ENCODE measurements at regions not wholly inside any gene's neighbourhood (a gene's known extent, or its start where the extent isn't known, plus 50 kb on each side); places are given as distances from the start of the nearest gene placed in this dataset.
"Not testable (repeated sequence)": the region's sequence is repeated elsewhere in the genome, so short reads cannot be mapped to it uniquely, and the experiment has no call there.

GRCh38 chr11:49750960-49751359 is 201.2 kb upstream of the OR4C13 start:
- not testable (repeated sequence) for H3K27ac Mint-ChIP-seq, DNase-seq, ATAC-seq, H3K27me3 Mint-ChIP-seq, H3K4me3 Mint-ChIP-seq, H3K4me1 Mint-ChIP-seq
- H3K9me3 Mint-ChIP-seq = peaks cover 7 to 15% of the 10 kb centered on the region in 2 donors

- H3K27ac Mint-ChIP-seq, DNase-seq, H3K27me3 Mint-ChIP-seq, H3K4me1 Mint-ChIP-seq, H3K4me3 Mint-ChIP-seq, ATAC-seq, H3K9me3 Mint-ChIP-seq: not testable (repeated sequence)
Observed at GRCh38 chr11:49780791-49781190, 171.4 kb upstream of the OR4C13 start.

- not testable (repeated sequence) for H3K9me3 Mint-ChIP-seq, H3K4me3 Mint-ChIP-seq, H3K27ac Mint-ChIP-seq, ATAC-seq, DNase-seq, H3K4me1 Mint-ChIP-seq, H3K27me3 Mint-ChIP-seq
Observed at GRCh38 chr11:49782000-49782399, 170.2 kb upstream of the OR4C13 start.

GRCh38 chr11:49783841-49784240 is 168.3 kb upstream of the OR4C13 start:
- not testable (repeated sequence) for H3K27ac Mint-ChIP-seq, H3K4me1 Mint-ChIP-seq, H3K9me3 Mint-ChIP-seq, H3K27me3 Mint-ChIP-seq, ATAC-seq, H3K4me3 Mint-ChIP-seq, DNase-seq

GRCh38 chr11:49789787-49790186 is 162.4 kb upstream of the OR4C13 start:
- H3K27ac Mint-ChIP-seq, H3K27me3 Mint-ChIP-seq, ATAC-seq, DNase-seq, H3K4me3 Mint-ChIP-seq, H3K4me1 Mint-ChIP-seq: not testable (repeated sequence)
- H3K9me3 Mint-ChIP-seq = peaks cover 9 to 26% of the 10 kb centered on the region in 2 donors

- H3K4me3 Mint-ChIP-seq, DNase-seq, H3K27ac Mint-ChIP-seq: not testable (repeated sequence)
Observed at GRCh38 chr11:49798206-49798837, 153.9 kb upstream of the OR4C13 start.

GRCh38 chr11:49817705-49818430 is 134.3 kb upstream of the OR4C13 start:
- not testable (repeated sequence) for ATAC-seq, H3K27me3 Mint-ChIP-seq, H3K27ac Mint-ChIP-seq, H3K4me1 Mint-ChIP-seq, H3K4me3 Mint-ChIP-seq, DNase-seq
- peaks cover 0 to 14% of the 10 kb centered on the region in 2 donors for H3K9me3 Mint-ChIP-seq

More at GRCh38 chr11:49798206-49798837, 153.9 kb upstream of the OR4C13 start:
- not testable (repeated sequence) for H3K4me1 Mint-ChIP-seq, H3K27me3 Mint-ChIP-seq, H3K9me3 Mint-ChIP-seq
- ATAC-seq = peak; percentile 82

- not testable (repeated sequence) for H3K4me1 Mint-ChIP-seq, H3K27ac Mint-ChIP-seq, DNase-seq, H3K27me3 Mint-ChIP-seq, ATAC-seq, H3K4me3 Mint-ChIP-seq
- H3K9me3 Mint-ChIP-seq = peaks cover 7 to 13% of the 10 kb centered on the region in 2 donors
Observed at GRCh38 chr11:49823188-49823587, 129.0 kb upstream of the OR4C13 start.

GRCh38 chr11:49850541-49850940 is 101.7 kb upstream of the OR4C13 start:
- H3K9me3 Mint-ChIP-seq = peaks cover 0 to 18% of the 10 kb centered on the region in 2 donors
- not testable (repeated sequence) for H3K4me1 Mint-ChIP-seq, DNase-seq, H3K27me3 Mint-ChIP-seq, ATAC-seq, H3K27ac Mint-ChIP-seq, H3K4me3 Mint-ChIP-seq

- H3K27ac Mint-ChIP-seq = no peak overlapping the region
- no peak for DNase-seq
- no peaks in the 10 kb centered on the region for H3K27me3 Mint-ChIP-seq
- ATAC-seq = no peak
- H3K4me3 Mint-ChIP-seq = no peak overlapping the region
- H3K9me3 Mint-ChIP-seq = peaks cover 0 to 25% of the 10 kb centered on the region in 2 donors
- H3K4me1 Mint-ChIP-seq = no peaks in the 10 kb centered on the region
Observed at GRCh38 chr11:49851511-49851910, 100.7 kb upstream of the OR4C13 start.

- Mint-ChIP-seq H3K9me3 (peaks cover 0 to 25% of the 10 kb centered on the region in 2 donors), H3K27me3 (no peaks in the 10 kb centered on the region), H3K4me3 (no peak overlapping the region), H3K27ac (no peak overlapping the region), H3K4me1 (no peaks in the 10 kb centered on the region)
- no peak for DNase-seq
- ATAC-seq = no peak
Observed at GRCh38 chr11:49851971-49852389, 100.2 kb upstream of the OR4C13 start.

GRCh38 chr11:49888875-49889274 is 63.3 kb upstream of the OR4C13 start:
- peak overlapping the region in 1 of 2 donors; percentile 42 for H3K27ac Mint-ChIP-seq
- not testable (repeated sequence) for H3K4me3 Mint-ChIP-seq, DNase-seq, H3K4me1 Mint-ChIP-seq, H3K27me3 Mint-ChIP-seq, ATAC-seq
- H3K9me3 Mint-ChIP-seq = peaks cover 7 to 28% of the 10 kb centered on the region in 2 donors

GRCh38 chr11:49891910-49892671 is 60.1 kb upstream of the OR4C13 start:
- H3K27me3 Mint-ChIP-seq, ATAC-seq, H3K27ac Mint-ChIP-seq, H3K4me3 Mint-ChIP-seq, DNase-seq, H3K4me1 Mint-ChIP-seq: not testable (repeated sequence)
- H3K9me3 Mint-ChIP-seq = peaks cover 10 to 41% of the 10 kb centered on the region in 2 donors

- not testable (repeated sequence) for H3K27ac Mint-ChIP-seq, ATAC-seq, H3K4me1 Mint-ChIP-seq, H3K27me3 Mint-ChIP-seq, DNase-seq, H3K4me3 Mint-ChIP-seq
- peaks cover 9 to 31% of the 10 kb centered on the region in 2 donors for H3K9me3 Mint-ChIP-seq
Observed at GRCh38 chr11:49893442-49893841, 58.7 kb upstream of the OR4C13 start.

Measured in stimulated activated naive CD8-positive, alpha-beta T cell treated with anti-CD3 and anti-CD28 coated beads, Interleukin-15, amount 100 ng/mL, for 72 hours (primary cell).